Brain pericyte (primary cell): ENCODE measurements at regions not wholly inside any gene's neighbourhood (a gene's known extent, or its start where the extent isn't known, plus 50 kb on each side); places are given as distances from the start of the nearest gene placed in this dataset.
"Not testable (repeated sequence)": the region's sequence is repeated elsewhere in the genome, so short reads cannot be mapped to it uniquely, and the experiment has no call there.

Source experiments
- DNase-seq: peaks from one replicate; pipeline ENCODE4 v3.0.0-alpha.2; 2012; ENCODE audit warnings: low read depth, low spot score

GRCh38 chr2:52710810-52711618 lies 1056.6 kb upstream of the CHAC2 start:
- no peak for DNase-seq

- DNase-seq, result no peak
Observed at GRCh38 chr2:52704251-52704650, 1063.4 kb upstream of the CHAC2 start.

- DNase-seq, result no peak
Observed at GRCh38 chr2:52703004-52703403, 1064.6 kb upstream of the CHAC2 start.

GRCh38 chr2:52698408-52698807 lies 1069.2 kb upstream of the CHAC2 start:
- DNase-seq, result no peak

GRCh38 chr2:52697690-52698089 lies 1069.9 kb upstream of the CHAC2 start:
- no peak for DNase-seq

GRCh38 chr2:52695731-52696130 lies 1071.9 kb upstream of the CHAC2 start:
- no peak for DNase-seq

GRCh38 chr2:52686935-52687334 lies 1080.7 kb upstream of the CHAC2 start:
- DNase-seq, result no peak

GRCh38 chr2:52676056-52676455 lies 1091.5 kb upstream of the CHAC2 start:
- no peak for DNase-seq

- no peak for DNase-seq
Observed at GRCh38 chr2:52668724-52669123, 1098.9 kb upstream of the CHAC2 start.

- DNase-seq, result no peak
Observed at GRCh38 chr2:52659546-52659945, 1108.1 kb upstream of the CHAC2 start.

GRCh38 chr2:52658598-52658997 lies 1109.0 kb upstream of the CHAC2 start:
- peak; percentile 53 for DNase-seq

- DNase-seq, result no peak
Observed at GRCh38 chr2:52639692-52640091, 1127.9 kb upstream of the CHAC2 start.

- no peak for DNase-seq
Observed at GRCh38 chr2:52632543-52632942, 1135.1 kb upstream of the CHAC2 start.

- DNase-seq, result no peak
Observed at GRCh38 chr2:52629944-52630343, 1137.7 kb upstream of the CHAC2 start.

- DNase-seq, result no peak
Observed at GRCh38 chr2:52629531-52629930, 1138.1 kb upstream of the CHAC2 start.

GRCh38 chr2:52622266-52622665 lies 1145.3 kb upstream of the CHAC2 start:
- no peak for DNase-seq

- no peak for DNase-seq
Observed at GRCh38 chr2:52613064-52613463, 1154.5 kb upstream of the CHAC2 start.

GRCh38 chr2:52611759-52612158 lies 1155.8 kb upstream of the CHAC2 start:
- DNase-seq, result no peak

- no peak for DNase-seq
Observed at GRCh38 chr2:52608030-52608429, 1159.6 kb upstream of the CHAC2 start.

- DNase-seq, result no peak
Observed at GRCh38 chr2:52597346-52597745, 1170.3 kb upstream of the CHAC2 start.

- no peak for DNase-seq
Observed at GRCh38 chr2:52594026-52594425, 1173.6 kb upstream of the CHAC2 start.

GRCh38 chr2:52584071-52584470 lies 1183.5 kb upstream of the CHAC2 start:
- not testable (repeated sequence) for DNase-seq

GRCh38 chr2:52572469-52572894 lies 1195.1 kb upstream of the CHAC2 start:
- DNase-seq, result no peak
